ENCODE measurements at regions not wholly inside any gene's neighbourhood (a gene's known extent, or its start where the extent isn't known, plus 50 kb on each side); places are given as distances from the start of the nearest gene placed in this dataset.

GRCh38 chr2:82875858-82876257, 1583.2 kb downstream of the SUCLG1 start (continued):
- TF ChIP-seq BCLAF1 (IDR thresholded peaks at IDR 0.05; ENCODE audit: borderline replicate concordance in 1 of 2, control insufficient read depth in 1 of 2, low read depth in 2 of 2, low read length in 1 of 2) (no peak), ZSCAN32 (CRISPR knock-in tag; IDR thresholded peaks at IDR 0.05) (no peak), FOXM1 (IDR thresholded peaks at IDR 0.05; ENCODE audit: low read depth) (no peak), FOXM1 (CRISPR knock-in tag; IDR thresholded peaks at IDR 0.05; ENCODE audit: low read depth) (no peak), STAG1 (CRISPR knock-in tag; IDR thresholded peaks at IDR 0.05; ENCODE audit: borderline replicate concordance) (no peak), ILF3 (IDR thresholded peaks at IDR 0.05; ENCODE audit: borderline replicate concordance) (no peak), HIVEP1 (CRISPR knock-in tag; IDR thresholded peaks at IDR 0.05) (no peak), NBN (IDR thresholded peaks at IDR 0.05; ENCODE audit: low read depth) (no peak), AFF4 (CRISPR knock-in tag; IDR thresholded peaks at IDR 0.05) (no peak), SNRNP70 (optimal IDR thresholded peaks at IDR 0.05; ENCODE audit: low read depth, low read length) (no peak), ARNT (IDR thresholded peaks at IDR 0.05) (no peak), SMAD1 (IDR thresholded peaks at IDR 0.05; ENCODE audit: low read depth, low read length, partially characterized antibody) (no peak), SAFB2 (IDR thresholded peaks at IDR 0.05; ENCODE audit: borderline replicate concordance, low read depth, low read length, severe bottlenecking) (no peak), XRCC5 (IDR thresholded peaks at IDR 0.05; ENCODE audit: low read depth, low read length) (no peak), ARID3B (CRISPR knock-in tag; IDR thresholded peaks at IDR 0.05; ENCODE audit: borderline replicate concordance) (no peak), WHSC1 (IDR thresholded peaks at IDR 0.05; ENCODE audit: low read length) (no peak), GMEB1 (CRISPR knock-in tag; IDR thresholded peaks at IDR 0.05) (no peak), MTF1 (CRISPR knock-in tag; IDR thresholded peaks at IDR 0.05; ENCODE audit: borderline replicate concordance) (no peak), FOXJ3 (CRISPR knock-in tag; IDR thresholded peaks at IDR 0.05) (no peak), HDAC1 (IDR thresholded peaks at IDR 0.05) (no peak)
